LNCAP (cell line): ENCODE measurements at regions not wholly inside any gene's neighbourhood (a gene's known extent, or its start where the extent isn't known, plus 50 kb on each side); places are given as distances from the start of the nearest gene placed in this dataset.

ENCODE experiments used
- TF ChIP-seq, protein P1 (sequence below): fragments of 450-650 bp; IDR thresholded peaks from 2 replicates; pipeline ENCODE4 v1.5.1; 2017; ENCODE audit warnings: mild to moderate bottlenecking

DNA sequence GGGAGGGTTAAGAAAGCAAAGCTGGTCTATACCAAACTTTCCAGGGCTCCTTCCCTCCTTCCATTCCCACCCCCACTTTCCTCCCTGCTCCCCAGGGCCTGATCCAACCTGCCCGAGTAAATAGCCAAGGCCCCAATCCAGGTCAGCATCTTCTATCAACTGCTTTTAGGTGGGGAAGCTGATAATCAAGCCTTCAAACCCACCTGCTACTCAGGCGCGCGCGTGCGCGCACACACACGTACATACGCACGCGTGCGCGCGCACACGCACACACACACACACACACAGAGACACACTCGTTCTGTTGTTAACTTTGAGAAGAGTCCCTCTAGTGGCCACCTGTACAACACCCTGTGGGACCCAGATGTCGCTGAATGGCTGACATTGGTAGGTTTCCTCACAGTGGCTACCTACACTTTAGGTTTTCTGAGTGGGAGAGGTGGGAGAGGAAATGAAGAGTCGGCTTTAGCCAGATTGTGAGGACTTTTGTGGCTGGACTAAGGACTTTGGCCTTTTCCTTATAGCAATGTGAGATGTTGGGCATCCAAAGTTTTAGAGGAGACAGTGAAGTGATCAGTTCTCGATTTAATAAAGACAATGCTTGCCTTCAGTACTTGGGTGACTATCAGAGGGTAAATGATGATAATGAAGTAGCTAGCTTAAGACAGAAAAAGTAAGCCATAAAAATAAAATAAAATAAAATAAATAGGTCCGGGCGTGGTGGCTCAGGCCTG, 179.9 kb upstream of the C2CD4B start:
- TF ChIP-seq, protein P1, sequence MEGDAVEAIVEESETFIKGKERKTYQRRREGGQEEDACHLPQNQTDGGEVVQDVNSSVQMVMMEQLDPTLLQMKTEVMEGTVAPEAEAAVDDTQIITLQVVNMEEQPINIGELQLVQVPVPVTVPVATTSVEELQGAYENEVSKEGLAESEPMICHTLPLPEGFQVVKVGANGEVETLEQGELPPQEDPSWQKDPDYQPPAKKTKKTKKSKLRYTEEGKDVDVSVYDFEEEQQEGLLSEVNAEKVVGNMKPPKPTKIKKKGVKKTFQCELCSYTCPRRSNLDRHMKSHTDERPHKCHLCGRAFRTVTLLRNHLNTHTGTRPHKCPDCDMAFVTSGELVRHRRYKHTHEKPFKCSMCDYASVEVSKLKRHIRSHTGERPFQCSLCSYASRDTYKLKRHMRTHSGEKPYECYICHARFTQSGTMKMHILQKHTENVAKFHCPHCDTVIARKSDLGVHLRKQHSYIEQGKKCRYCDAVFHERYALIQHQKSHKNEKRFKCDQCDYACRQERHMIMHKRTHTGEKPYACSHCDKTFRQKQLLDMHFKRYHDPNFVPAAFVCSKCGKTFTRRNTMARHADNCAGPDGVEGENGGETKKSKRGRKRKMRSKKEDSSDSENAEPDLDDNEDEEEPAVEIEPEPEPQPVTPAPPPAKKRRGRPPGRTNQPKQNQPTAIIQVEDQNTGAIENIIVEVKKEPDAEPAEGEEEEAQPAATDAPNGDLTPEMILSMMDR = peak; percentile 56

DNA sequence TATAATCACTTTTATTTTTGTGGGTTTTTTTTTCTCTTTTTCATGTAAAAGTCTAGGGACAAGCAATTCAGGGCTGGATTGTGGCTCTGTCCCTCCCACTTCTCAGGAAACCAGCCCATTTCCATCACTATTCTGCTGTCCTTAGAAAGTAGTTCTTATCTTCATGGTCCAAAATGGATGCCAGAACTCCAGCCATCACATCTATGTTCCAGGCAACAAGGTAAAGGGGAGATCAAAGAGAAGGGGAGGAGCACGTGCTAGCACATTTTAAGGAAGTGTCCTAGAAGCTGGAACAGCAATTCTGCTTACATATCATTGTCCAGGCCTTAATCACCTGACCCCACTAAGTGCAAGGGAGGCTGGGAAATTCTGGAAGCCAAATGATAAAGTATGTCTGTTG, 181.1 kb upstream of the C2CD4B start:
- TF ChIP-seq, protein P1 = no peak

DNA sequence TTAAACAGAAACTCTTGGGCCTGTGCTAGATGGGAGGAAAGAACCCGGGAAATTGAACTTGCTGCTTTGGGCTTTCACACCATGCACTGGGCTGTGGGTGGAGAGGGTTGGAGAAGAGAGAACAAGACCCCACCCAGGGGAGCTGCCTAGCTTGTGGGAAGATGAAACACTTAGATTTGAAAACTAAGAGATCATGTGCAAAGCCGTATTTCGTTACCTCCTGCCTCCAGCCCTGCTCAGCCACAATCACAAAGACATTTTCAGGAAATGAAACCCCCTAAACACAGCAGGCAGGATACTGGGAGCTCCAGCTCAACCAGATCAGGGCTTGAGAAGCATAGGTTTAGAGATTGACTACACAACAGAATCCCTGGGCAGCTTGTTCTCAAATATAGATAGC, 183.0 kb upstream of the C2CD4B start:
- TF ChIP-seq, protein P1 = no peak

DNA sequence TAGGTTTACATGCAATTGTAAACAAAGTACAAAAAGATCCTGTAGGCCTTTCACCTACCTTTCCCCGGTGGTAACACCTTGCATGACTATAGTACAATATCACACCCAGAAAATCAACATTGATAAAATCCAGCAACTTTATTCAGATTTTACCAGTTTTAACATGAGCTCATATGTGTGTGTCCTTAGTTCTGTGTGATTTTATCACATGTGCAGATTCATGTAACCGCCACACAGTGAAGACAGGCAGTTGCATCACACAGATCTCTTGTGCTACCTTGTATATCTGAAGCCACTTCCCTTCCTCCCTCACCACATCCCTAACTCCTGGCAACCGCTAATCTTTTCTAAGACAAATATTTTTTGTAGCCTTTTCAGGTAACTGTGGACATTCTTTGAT, 183.5 kb upstream of the C2CD4B start:
- TF ChIP-seq, protein P1 = no peak

DNA sequence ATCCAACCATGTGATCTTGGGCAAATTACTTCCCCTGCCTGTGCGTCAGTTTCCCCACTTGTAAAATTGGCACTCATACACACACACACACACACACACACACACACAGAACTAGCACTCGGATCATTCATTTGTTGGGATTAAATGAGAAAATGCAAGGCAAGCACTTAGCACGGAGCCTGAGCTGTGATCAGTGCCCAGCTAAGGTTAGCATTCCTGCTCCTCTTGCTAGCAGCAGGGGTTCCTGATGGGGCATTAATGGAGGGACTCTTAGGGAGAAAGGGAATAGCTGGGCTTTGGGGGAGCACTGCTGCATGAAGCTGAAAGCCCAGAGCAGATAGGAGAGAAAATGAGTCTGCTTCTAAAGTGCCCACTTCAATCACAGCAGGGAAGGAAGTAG, 187.7 kb upstream of the C2CD4B start:
- TF ChIP-seq, protein P1 = no peak

DNA sequence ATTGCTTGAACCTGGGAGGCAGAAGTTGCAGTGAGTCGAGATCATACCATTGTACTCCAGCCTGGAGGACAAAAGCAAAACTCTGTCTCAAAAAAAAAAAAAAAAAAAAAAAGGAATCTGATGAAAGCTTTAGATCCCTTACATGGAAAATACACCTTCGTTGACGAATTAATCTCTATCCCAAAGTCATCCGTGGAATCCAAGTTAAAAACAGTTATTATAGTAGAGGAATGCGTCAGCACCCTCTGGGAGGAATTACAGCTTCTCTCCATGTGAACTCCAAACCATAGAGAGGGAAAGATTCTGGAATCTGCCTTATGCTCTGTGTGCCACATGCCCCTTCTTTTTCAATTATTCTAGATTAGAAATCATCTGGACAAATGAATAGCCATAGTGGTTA, 192.3 kb upstream of the C2CD4B start:
- TF ChIP-seq, protein P1 = no peak

DNA sequence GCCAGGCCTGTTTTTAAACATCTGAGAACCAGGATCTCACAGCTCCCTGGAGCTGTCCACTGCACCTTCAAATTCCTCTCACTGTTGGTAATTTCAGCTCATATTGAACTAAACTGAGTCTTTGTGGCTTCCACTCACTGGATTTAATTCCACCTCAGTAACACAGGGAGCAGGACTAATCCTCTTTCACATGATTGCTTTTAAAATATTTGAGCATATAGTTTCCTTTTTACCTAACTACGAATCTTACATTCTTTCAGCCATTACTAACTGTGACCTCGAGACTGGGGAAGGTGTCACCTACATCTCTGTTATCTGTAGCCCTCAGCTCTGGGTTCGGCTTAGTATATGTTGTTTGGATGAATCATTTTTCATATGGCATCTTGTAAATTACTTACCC, 194.3 kb upstream of the C2CD4B start:
- TF ChIP-seq, protein P1 = no peak
